B cell (primary cell): ENCODE measurements at regions not wholly inside any gene's neighbourhood (a gene's known extent, or its start where the extent isn't known, plus 50 kb on each side); places are given as distances from the start of the nearest gene placed in this dataset.

Experiments used
- ATAC-seq: fragments of 200-7000 bp; cut with Tn5 transposase; one replicate; pipeline ENCODE4 v1.10.0; 2021; ENCODE audit warnings: low read depth, mild to moderate bottlenecking, moderate number of reproducible peaks, moderate library complexity
- CTCF ChIA-PET: fragments of 350-600 bp; sonication (Branson Sonifier 250); formaldehyde crosslinking; loops from one replicate; lab custom pipeline; 2021; ENCODE audit warnings: antibody characterized with exemption, inconsistent platforms; lab: Charles Lee
- POLR2A ChIA-PET: fragments of 350-600 bp; sonication (Branson Sonifier 250); formaldehyde crosslinking; loops from one replicate; lab custom pipeline; 2021; ENCODE audit warnings: antibody characterized with exemption; lab: Charles Lee
- DNase-seq: peaks from one replicate; pipeline ENCODE4 v3.0.0; 2013
- H2AFZ ChIP-seq: 2 replicates; pipeline ENCODE4 v1.6.1; 2012; ENCODE audit warnings: mild to moderate bottlenecking, low read depth, low read length; ENCODE audit not compliant: insufficient read depth, poor library complexity, severe bottlenecking
- H3K27ac ChIP-seq, 2 donors: 1 replicate in 1 of 2; 2 replicates in 1 of 2; pipeline ENCODE4 v1.5.1; 2012 to 2013; ENCODE audit warnings: low read length in 2 of 2, mild to moderate bottlenecking in 2 of 2, moderate library complexity in 1 of 2
- H3K27me3 ChIP-seq, 4 experiments: fragments of 200-600 bp in 1 of 4; sonication (generic) in 1 of 4; replicated peaks in 1 of 4; 1 replicate in 2 of 4; 2 replicates in 2 of 4; pipeline versions ENCODE4 v1.6.1 to v1.7.0; 2013 to 2016; ENCODE audit warnings: low read length in 3 of 4, mild to moderate bottlenecking in 2 of 4, mixed read lengths in 1 of 4, moderate library complexity in 1 of 4; ENCODE audit not compliant: insufficient read depth in 4 of 4, control insufficient read depth in 3 of 4; ENCODE audit errors: control extremely low read depth in 1 of 4
- H3K36me3 ChIP-seq, 2 experiments: replicated peaks in 1 of 2; 1 replicate in 1 of 2; 2 replicates in 1 of 2; pipeline versions ENCODE4 v1.6.1 to v1.7.1; 2013; ENCODE audit warnings: low read length in 1 of 2; ENCODE audit not compliant: insufficient read depth in 2 of 2, control insufficient read depth in 1 of 2; ENCODE audit errors: control extremely low read depth in 1 of 2, extremely low read depth in 1 of 2
- H3K4me1 ChIP-seq, 2 donors: fragments of 200-600 bp in 1 of 2; sonication (generic) in 1 of 2; 1 replicate in 1 of 2; 2 replicates in 1 of 2; pipeline versions ENCODE4 v1.5.1 to v1.6.1; 2013 to 2017; ENCODE audit warnings: low read length in 2 of 2; ENCODE audit not compliant: control insufficient read depth in 2 of 2, insufficient read depth in 2 of 2
- H3K4me2 ChIP-seq: replicated peaks from 2 replicates; pipeline ENCODE3; 2012; ENCODE audit warnings: mild to moderate bottlenecking, low read depth, low read length; ENCODE audit not compliant: poor library complexity, severe bottlenecking
- H3K4me3 ChIP-seq, 5 experiments: fragments of 200-600 bp in 1 of 5; sonication (generic) in 1 of 5; 1 replicate in 3 of 5; 2 replicates in 2 of 5; pipeline versions ENCODE4 v1.5.1 to v1.7.0; 2011 to 2016; ENCODE audit warnings: low read length in 4 of 5, mild to moderate bottlenecking in 4 of 5, low read depth in 2 of 5, control low read depth in 1 of 5, moderate library complexity in 1 of 5; ENCODE audit not compliant: insufficient read depth in 1 of 5; ENCODE audit errors: control extremely low read depth in 1 of 5, extremely low read depth in 1 of 5
- H3K79me2 ChIP-seq: fragments of 200-600 bp; sonication (generic); one replicate; pipeline ENCODE4 v1.6.0; 2016; ENCODE audit warnings: low read length; ENCODE audit not compliant: control insufficient read depth, insufficient read depth
- H3K9ac ChIP-seq: fragments of 200-600 bp; sonication (generic); 2 replicates; pipeline ENCODE4 v1.6.1; 2017; ENCODE audit warnings: mild to moderate bottlenecking, low read length, moderate library complexity
- H3K9me3 ChIP-seq, 3 donors: one replicate each; pipeline versions ENCODE4 v1.6.1 to v1.7.1; 2013; ENCODE audit warnings: low read length in 2 of 3; ENCODE audit not compliant: control insufficient read depth in 2 of 3, insufficient read depth in 1 of 3; ENCODE audit errors: control extremely low read depth in 1 of 3
- H4K20me1 ChIP-seq: 2 replicates; pipeline ENCODE4 v1.6.0; 2012; ENCODE audit warnings: mild to moderate bottlenecking, low read length; ENCODE audit not compliant: insufficient read depth, control insufficient read depth, poor library complexity, severe bottlenecking
- H3K27ac Mint-ChIP-seq: one replicate; pipeline ENCODE4 v1.8.0; 2021; ENCODE audit warnings: mixed read lengths
- H3K27me3 Mint-ChIP-seq: one replicate; pipeline ENCODE4 v1.8.0; 2021; ENCODE audit warnings: mixed read lengths
- H3K4me1 Mint-ChIP-seq: one replicate; pipeline ENCODE4 v1.8.0; 2021; ENCODE audit warnings: mixed read lengths
- H3K4me3 Mint-ChIP-seq: one replicate; pipeline ENCODE4 v1.8.0; 2021; ENCODE audit warnings: mixed read lengths
- H3K9me3 Mint-ChIP-seq: one replicate; pipeline ENCODE4 v1.8.0; 2022; ENCODE audit warnings: mixed read lengths; ENCODE audit not compliant: insufficient read depth
- CTCF ChIP-seq: fragments of 200-600 bp; IDR thresholded peaks from one replicate; pipeline ENCODE4 v1.8.0; 2022; ENCODE audit warnings: antibody characterized with exemption, mild to moderate bottlenecking
- EZH2 ChIP-seq: IDR thresholded peaks from 2 replicates; pipeline ENCODE4 v1.6.1; 2012; ENCODE audit warnings: borderline replicate concordance, low read depth, mild to moderate bottlenecking, moderate library complexity, low read length; ENCODE audit not compliant: insufficient read depth, poor library complexity, severe bottlenecking
- WGBS: methylation state at CpG from one replicate; pipeline ENCODE4 v1.1.5; 2013; ENCODE audit warnings: missing lambda C conversion rate; ENCODE audit not compliant: insufficient coverage; 5-methylcytosine and 5-hydroxymethylcytosine counted together
- intact Hi-C: fragments of 100-400 bp; cut with micrococcal nuclease; formaldehyde crosslinking; loops from one replicate; pipeline ENCODE4 v1.10.0; 2022

GRCh38 chrX:151825925-151826485 is 86.7 kb upstream of the MAGEA4 start:
- no peaks in the 10 kb centered on the region for H3K79me2 ChIP-seq
- DNase-seq (no peak), ATAC-seq (no peak)
- H3K4me3 ChIP-seq = no peak overlapping the region
- H3K27ac Mint-ChIP-seq = no peak overlapping the region
- TF ChIP-seq CTCF = no peak
- TF ChIP-seq EZH2 = no peak
- no peaks in the 10 kb centered on the region for H3K9me3 ChIP-seq
- H3K27me3 ChIP-seq = no peaks in the 10 kb centered on the region
- H3K9me3 Mint-ChIP-seq = no peaks in the 10 kb centered on the region
- no peak overlapping the region for H3K4me2 ChIP-seq
- no peaks in the 10 kb centered on the region for H3K36me3 ChIP-seq
- no peak overlapping the region for H2AFZ ChIP-seq
- POLR2A ChIA-PET = no interaction called here
- no peaks in the 10 kb centered on the region for H3K4me1 ChIP-seq
- no peaks in the 10 kb centered on the region for H3K4me1 Mint-ChIP-seq
- no peak overlapping the region for H3K4me3 Mint-ChIP-seq
- no peaks in the 10 kb centered on the region for H4K20me1 ChIP-seq
- WGBS = 100% methylated on average over 2 of the region's 4 CpGs
- intact Hi-C loops = no loop called here
- no peak overlapping the region for H3K27ac ChIP-seq
- H3K27me3 Mint-ChIP-seq = no peaks in the 10 kb centered on the region
- H3K9ac ChIP-seq = no peak overlapping the region
- CTCF ChIA-PET = no interaction called here

- no peaks in the 10 kb centered on the region for H3K79me2 ChIP-seq
- CTCF ChIA-PET = no interaction called here
- 83% methylated on average over 1 of the region's 2 CpGs for WGBS
- H3K4me3 Mint-ChIP-seq = no peak overlapping the region
- POLR2A ChIA-PET = no interaction called here
- DNase-seq (no peak), ATAC-seq (no peak)
- H3K27me3 ChIP-seq = no peaks in the 10 kb centered on the region
- no peak for TF ChIP-seq CTCF
- TF ChIP-seq EZH2 = no peak
- H3K4me1 Mint-ChIP-seq = no peaks in the 10 kb centered on the region
- intact Hi-C loops = no loop called here
- H3K27ac Mint-ChIP-seq = no peak overlapping the region
- no peak overlapping the region for H3K9ac ChIP-seq
- H3K36me3 ChIP-seq = no peaks in the 10 kb centered on the region
- H3K4me2 ChIP-seq = no peak overlapping the region
- no peak overlapping the region for H2AFZ ChIP-seq
- no peak overlapping the region for H3K27ac ChIP-seq
- no peaks in the 10 kb centered on the region for H3K27me3 Mint-ChIP-seq
- H3K4me1 ChIP-seq = no peaks in the 10 kb centered on the region
- no peaks in the 10 kb centered on the region for H3K9me3 ChIP-seq
- H3K4me3 ChIP-seq = no peak overlapping the region
- no peaks in the 10 kb centered on the region for H4K20me1 ChIP-seq
- no peaks in the 10 kb centered on the region for H3K9me3 Mint-ChIP-seq
Observed at GRCh38 chrX:151828439-151829080, 84.1 kb upstream of the MAGEA4 start.
